ENCODE measurements at regions not wholly inside any gene's neighbourhood (a gene's known extent, or its start where the extent isn't known, plus 50 kb on each side); places are given as distances from the start of the nearest gene placed in this dataset.
"Not testable (repeated sequence)": the region's sequence is repeated elsewhere in the genome, so short reads cannot be mapped to it uniquely, and the experiment has no call there.

DNA sequence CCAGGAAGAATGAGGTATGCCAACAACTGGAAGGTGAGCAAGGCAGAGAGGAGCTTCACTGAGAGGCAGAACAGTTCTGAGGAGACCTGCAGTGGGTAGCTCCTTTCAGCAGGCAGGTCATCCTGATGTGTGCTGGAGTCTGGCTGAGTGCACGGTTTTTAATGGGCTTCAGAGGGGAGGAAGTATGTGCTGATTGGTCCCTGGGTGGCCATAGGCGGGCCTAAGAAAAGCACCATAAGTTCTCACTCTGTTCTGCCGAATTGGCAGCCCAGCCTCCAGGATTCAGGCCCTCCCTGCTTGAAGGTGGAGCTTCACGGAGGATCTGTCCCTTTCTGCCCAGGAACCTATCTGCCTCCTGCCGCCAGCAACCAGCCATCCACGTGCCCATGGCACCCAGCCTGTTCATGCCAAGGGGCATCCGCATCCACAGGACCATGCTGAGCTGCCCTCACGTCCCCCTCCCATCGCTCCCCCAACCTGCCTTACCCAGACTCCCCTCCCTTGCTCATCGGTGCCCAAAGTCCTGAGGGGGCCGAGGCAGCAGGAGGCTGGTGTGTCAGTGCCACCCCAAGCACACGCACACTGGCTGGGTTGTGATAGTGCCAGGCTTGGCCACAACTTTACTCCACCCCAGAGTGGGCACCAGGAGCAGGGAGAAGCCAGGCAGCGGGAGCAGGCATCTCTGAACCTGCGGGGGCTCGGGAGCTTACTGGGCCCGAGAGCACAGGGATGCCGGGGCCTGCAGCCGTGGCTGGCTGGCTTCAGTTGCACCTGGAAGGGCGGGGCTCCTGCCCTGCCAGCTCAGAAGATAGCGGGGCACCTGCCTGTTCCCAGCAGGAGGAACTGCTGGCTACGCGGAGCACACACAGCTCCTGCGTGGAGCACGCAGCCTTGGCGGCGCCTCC lies 608.4 kb upstream of the FOXG1 start:
- no peak for DNase-seq

DNA sequence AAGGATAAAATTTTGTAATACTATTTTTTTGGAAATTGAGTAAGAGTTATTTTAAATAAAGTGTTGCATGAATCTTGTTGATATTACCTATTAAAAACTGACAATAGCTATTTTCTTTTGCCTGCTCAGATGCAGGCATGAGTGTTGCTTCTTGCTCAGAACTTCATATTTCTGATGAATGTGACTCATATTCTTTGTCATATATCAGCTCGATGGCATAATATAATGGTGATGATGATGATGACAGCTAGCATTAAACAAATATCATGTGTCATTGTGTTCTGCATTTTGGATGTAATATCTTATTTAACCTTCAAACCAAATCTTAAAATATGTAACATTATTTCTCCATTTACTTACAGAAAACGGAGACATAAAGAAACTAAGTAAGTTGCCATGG lies 605.5 kb upstream of the FOXG1 start:
- no peak for DNase-seq

DNA sequence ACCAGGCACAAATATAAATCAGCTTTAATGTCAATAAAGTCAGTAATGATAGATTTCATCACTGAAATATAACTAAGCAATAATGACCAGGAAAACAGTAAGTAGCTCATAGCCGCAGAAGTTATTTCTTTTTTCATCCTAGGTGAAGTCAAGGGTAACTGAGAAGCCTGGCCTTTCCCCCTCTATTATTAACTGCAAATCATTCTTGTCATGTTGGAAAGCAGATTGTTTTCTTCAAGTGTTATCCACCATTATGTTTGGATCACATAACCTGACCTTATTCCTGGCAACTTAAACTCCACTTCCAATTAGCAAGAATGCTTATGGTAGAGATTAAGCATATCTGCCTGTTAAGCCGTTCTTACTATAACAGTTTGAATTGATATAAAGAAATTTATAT lies 603.4 kb upstream of the FOXG1 start:
- DNase-seq: no peak

DNA sequence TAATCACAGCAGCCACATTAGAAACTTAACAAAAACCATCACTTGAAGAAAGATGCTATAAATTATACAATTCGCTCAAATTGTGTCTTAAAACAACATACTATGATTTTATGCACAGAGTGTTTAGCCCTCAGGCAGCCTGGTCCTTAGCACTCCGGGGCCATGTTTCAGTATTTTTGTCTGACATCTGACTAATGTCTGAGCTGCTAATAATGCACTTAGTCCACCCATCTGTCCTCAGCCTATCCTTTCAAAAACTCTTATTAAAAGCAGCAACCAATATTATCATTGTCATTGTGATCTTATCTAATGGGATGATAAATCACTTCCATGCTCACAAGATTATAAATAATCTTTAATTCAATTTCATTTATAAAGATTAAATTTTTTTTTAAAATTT lies 602.7 kb upstream of the FOXG1 start:
- DNase-seq: no peak

DNA sequence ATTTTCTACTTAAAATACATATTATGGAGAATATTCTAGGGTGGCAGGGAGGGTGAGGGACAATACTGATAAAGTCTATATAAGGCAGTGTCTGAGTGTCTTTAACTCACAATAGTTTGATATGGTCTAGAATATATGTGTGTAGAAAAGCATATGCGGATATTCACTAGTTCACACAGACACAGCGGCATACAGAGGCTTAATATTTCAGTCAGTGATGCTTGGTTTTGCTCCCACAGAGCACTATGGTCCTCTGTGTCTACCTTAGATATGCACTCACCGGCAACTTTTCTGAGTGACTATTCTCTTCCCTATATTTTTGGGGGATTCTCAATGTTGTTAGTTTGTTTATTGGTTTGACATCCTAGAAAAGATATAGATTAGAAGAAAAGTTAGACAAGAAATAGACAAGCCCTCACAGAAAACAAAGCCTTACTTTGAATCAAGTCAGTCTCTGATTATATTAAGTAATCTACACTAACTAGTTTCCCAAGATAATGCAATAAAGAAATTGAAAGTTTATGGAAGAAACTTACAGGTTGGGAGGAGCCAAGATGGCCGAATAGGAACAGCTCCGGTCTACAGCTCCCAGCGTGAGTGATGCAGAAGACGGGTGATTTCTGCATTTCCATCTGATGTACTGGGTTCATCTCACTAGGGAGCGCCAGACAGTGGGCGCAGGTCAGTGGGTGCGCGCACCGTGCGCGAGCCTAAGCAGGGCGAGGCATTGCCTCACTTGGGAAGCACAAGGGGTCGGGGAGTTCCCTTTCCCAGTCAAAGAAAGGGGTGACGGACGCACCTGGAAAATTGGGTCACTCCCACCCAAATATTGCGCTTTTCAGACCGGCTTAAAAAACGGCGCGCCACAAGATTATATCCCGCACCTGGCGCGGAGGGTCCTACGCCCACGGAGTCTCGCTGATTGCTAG lies 578.4 kb upstream of the FOXG1 start:
- not testable (repeated sequence) for DNase-seq

DNA sequence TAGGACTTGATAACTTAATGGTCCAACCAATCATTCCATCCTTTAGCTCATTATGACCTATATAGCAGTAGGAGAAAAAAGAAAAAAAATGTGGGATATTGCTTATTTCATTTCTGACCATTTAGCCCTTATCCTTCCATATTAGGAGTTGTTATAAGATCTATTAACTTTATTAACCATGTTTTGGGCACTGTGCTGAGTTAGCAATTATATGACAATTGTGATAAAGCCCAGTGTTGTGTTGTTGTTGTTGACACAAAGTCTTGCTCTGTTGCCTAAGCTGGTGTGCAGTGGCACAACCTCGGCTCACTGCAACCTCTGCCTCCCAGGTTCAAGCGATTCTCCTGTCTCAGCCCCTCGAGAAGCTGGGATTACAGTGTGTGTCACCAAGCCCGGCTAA lies 569.7 kb upstream of the FOXG1 start:
- no peak for DNase-seq

DNA sequence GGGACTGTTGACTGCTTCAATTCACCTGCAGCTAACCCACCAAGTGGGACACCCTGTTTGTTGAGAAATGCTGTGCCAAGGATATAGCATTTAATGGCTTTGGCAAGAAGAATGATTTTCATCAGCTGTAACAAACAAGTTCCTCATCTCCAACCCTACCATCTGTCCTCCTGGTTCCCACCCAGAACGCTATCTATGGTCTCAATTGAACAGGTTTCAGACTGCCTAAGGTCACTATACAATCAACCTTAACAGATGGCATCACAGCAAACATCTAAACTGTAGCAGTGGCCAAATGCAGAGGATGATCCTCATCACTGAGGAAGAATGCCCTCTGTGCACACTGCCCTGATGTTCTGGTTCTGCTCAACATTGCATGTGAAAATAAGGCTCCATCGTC lies 546.2 kb upstream of the FOXG1 start:
- DNase-seq: no peak

DNA sequence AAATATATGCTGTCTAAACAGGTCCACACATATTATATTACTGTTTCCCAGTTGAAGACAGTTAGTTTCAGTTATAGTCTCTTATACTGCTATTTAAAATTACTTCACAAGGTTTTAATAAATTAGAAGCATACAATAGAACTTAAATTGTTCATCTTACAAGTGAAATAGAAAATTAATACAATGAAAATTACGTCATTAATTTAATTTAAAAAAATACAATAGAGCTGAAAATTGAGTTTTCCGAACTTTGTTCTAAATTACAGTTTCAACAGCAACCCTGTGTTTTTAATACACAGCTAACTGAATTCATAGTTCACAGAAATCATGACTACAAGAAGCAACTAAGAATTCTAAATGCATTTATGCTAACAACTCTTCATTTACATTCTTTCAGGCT lies 525.7 kb upstream of the FOXG1 start:
- no peak for DNase-seq

DNA sequence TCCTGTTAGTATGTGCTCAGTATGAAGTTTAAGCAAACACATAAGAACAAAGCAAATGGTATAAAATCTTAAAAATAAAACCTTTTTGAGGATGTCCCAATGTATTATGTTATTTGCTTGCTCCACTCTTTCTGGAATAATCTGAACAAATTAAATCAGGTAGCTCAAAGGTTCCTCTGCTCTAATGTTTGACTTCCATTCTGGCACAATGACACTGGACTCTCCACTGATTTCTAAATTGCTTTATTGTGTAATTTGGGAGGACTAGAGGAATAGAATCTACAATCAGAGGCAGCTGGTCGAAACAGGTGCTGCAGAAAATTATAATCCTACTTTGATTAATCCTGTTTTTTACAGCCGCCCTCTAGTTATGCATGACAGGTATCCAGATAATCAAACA lies 523.7 kb upstream of the FOXG1 start:
- DNase-seq: no peak

DNA sequence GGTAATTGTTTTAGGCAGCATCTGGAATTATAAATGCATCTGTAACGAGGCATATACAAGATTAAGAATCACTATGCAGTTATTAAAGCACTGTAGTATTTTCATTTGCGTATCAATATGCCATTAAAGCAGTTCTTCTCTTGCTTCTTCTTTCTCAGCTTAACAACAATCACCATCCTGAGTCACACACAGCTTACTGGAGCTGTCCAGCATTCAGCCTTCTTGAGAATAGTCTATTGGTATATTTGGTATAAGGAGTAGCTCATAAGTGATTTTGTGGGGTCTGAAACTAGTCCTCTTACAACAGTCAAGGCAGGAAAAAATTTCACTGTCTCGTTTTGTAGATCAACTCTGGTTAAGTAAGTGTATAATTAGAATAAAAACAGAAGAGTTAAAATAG lies 523.0 kb upstream of the FOXG1 start:
- no peak for DNase-seq

DNA sequence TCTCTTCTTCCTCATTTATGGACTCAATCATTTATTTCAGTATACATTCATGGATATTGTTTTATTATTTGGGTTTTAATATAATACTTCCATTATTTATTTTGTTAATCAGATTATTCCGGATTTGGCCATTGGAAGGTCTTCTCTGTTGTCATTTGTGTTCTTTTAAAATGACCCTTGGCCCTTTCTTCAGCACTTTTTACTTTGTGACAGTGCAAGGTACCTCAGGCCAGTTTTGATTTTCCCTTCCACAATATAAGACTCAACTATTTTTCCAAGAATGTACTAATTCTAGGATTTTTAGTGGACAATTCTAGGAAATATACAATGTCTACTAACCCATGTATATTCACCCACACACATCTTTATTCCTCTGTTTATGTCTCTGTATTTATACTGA lies 521.4 kb upstream of the FOXG1 start:
- no peak for DNase-seq

DNA sequence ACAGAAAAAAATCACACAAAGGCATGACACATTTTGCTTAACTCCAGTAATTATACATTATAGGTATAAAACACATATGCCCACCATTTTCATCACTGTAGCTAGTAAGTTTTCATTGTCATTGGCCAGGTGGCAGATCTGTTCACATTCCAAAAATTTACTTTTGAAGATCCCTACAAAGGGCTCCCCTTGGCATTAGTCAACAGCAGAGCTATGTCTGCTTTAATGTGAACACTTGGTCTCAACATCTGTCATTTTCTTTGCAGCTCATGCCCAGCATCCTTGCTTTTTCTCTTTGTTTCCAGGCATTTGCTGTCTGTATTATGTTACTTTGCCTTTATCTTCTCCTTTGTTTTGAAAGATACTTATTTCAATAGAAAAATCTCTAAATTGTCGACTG lies 519.1 kb upstream of the FOXG1 start:
- no peak for DNase-seq

DNA sequence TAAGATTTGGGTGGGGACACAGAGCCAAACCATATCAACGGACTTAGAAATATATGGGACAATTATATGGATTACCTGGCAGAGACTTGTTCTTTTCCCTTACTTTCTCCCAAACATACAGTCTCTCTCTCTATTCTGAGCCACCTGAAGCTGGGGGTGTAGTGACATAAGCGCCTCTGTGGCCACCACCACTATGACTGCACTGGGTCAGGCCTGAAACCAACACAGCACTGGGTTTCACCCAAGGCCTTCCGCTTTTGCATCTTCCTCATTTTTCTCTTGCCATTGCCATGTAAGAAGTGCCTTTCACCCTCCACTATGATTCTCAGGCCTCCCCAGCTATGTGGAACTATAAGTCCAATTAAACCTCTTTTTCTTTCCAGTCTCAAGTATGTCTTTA lies 514.5 kb upstream of the FOXG1 start:
- not testable (repeated sequence) for DNase-seq

DNA sequence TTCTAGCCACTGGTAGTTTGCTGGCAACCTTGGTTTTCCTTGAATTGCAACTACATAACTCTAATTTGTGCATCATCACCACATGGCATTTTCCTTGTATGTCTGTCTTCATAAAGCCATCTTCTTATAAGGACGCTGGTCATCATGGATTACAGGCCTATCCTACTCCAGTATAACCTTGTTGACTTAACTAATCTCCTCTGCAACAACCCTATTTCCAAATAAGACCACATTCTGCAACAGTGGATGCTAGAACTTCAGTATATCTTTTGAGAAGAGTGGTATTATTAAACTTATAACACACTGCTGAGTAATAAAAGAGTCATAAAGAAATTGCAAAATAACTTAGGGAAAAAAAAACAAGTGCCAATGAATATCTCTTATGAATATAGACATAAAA lies 511.8 kb upstream of the FOXG1 start:
- no peak for DNase-seq

DNA sequence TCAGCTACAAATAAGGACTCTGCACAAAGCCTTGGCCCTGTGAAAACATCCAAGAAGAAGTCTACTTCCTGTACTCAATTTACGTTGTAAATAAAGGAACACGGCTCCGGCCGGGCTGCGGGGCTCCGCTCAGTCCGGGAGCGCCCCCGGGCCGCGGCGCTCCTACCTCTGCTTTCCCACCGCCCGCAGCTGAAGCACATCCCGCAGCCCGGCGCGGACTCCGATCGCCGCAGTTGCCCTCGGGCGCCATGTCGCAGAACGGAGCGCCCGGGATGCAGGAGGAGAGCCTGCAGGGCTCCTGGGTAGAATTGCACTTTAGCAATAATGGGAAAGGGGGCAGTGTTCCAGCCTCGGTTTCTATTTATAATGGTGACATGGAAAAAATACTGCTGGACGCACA lies 502.3 kb upstream of the FOXG1 start:
- no peak for DNase-seq

DNA sequence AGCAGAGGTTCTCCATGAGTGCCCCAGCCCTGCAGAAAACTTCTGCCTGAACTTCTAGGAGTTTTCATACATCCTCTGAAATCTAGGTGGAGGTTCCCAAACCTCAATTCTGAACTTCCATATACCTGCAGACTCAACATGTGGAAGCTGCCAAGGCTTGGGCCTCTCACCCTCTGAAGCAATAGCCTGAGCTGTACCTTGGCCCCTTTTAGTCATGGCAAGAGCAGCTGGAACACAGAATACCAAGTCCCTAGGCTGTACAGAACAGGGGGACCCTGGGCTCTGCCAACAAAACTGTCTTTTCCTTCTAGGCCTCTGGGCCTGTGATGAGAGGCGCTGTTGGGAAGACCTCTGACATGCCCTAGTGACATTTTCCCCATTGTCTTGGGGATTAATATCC lies 494.3 kb upstream of the FOXG1 start:
- DNase-seq: no peak

DNA sequence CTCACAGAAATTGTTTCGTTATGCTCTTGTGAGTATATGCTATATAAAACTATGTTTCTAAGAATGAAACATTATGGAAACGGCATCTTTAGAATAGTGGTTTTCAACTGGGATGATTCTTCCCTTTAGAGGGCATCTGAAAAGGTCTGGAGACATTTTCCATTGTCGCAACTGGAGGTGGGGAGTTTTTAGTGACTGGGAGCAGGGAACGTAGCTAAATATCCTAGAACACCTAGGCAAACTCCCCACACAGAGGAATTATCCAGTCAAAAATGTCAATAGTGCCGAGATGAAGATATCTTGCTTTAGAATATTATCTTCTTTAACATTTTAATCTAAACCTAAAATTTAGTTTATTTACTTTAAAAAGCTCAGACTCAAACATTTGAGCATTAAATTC lies 486.1 kb upstream of the FOXG1 start:
- no peak for DNase-seq

DNA sequence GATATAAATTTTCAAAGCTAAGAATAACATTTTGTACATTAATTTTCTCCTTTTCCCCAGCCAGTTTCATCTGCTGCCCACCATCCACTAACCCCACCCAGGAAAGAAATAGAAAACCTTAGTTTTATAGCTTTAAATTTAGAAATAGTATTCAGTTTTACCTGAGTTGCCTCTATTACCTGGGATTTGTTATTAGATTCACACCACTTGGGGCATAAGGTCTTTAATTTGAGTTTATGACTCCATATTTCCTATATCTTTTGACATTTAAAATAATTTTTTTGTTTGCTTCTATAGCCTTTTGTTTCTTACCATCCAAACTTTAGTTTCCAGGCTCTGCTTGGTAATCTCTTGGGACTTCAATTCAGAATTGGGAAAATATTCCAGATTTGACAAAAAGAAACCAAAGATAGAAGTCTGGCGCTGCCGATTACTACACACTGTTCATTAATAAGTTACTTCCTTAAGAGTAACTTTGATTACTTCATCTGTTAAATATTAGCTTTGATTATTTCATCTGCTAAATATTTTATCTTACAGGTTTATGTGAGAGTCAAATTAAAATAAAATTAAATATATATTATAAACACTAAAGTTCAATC lies 485.5 kb upstream of the FOXG1 start:
- DNase-seq: no peak

DNA sequence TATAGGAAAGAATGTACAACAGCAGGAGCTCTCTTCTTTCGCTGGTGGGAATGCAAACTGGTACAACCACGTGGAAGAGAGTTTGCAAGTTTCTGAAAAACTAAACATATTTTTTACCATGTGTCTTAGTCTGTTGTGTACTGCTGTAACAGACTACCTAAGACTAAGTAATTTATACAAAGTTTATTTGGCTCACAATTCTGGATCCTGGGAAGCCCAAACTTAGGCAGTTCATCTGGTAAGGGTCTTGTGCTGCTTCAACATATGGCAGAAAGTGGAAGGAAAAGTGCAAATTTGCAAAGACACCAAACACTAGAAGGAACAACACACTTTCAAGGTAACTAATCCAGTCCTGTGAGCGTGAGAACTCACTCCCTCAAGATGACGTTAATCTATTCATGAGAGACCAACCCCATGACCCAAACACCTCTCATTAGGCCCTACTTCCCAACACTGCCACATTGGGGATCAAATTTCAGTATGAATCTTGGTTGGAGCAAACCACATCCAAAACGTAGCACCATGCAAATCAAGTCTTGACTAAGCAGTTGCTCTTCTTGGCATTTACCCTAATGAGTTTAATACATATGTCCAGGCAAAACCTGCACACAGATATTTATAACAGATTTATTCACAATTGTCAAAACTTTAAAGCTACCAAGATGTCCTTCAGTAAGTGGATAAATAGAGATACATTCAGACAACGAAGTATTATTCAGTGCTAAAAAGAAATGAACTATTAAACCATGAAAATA lies 481.9 kb upstream of the FOXG1 start:
- DNase-seq: no peak

DNA sequence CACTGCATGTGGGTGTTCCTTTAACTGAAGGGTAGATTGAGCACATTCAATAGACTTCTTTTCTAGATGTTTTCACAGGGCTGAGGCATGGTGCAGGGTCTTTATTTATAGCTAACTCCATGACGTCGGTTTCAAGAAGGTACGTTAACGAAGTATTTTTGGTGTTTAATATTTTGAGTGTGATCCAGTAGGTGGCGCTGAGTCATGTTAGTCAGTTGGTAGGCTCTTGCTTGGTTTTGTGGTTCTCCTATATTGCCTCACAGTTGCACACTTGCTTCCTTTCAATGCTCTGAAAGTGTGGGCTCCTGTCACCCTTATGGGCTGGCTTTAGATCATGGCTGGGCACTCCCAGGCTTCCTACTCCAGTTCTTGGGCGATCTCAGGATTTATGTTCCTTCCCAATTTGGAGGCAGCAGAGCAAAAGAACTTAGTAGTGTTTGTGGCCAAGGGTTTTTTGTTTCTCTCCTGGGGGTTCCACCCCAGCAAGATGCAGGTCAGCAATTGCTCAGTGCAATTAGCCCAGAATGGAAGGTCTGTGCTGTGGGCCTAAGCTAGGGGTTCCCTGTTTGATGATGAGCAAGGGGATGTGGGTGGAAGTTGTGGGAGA lies 471.6 kb upstream of the FOXG1 start:
- no peak for DNase-seq

DNA sequence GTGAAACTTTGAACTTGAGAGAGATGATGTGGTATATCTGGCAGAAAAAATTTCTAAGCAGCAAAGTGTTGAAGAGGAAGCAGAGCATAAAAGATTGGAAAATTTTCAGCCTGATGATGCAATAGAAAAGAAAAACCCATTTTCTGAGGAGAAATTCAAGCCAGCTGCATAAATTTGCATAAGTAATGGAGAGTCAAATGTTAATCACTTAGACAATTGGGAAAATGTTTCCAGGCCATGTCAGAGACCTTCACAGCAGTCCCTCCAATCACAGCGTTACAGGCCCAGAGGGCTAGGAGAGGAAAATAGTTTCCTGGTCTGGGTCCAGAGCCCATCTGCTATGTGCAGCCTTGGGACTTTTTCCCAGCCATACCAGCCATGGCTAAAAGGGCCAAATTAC lies 469.0 kb upstream of the FOXG1 start:
- DNase-seq: no peak

DNA sequence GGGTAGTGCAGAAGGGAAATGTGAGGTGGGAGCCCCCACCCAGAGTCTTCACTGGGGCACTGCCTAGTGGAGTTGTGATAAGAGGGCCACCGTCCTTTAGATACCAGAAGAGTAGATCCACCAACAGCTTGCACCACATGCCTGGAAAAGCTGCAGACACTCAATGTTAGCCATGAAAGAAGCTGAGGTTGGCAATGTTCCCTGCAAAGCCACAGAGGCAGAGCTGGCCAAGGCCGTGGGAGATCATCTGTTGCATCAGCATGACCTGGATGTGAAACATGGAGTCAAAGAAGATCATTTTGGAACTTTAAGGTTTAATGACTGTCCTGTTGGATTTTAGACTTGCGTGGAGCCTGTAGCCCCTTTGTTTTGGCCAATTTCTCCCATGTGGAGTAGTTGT lies 468.4 kb upstream of the FOXG1 start:
- no peak for DNase-seq

DNA sequence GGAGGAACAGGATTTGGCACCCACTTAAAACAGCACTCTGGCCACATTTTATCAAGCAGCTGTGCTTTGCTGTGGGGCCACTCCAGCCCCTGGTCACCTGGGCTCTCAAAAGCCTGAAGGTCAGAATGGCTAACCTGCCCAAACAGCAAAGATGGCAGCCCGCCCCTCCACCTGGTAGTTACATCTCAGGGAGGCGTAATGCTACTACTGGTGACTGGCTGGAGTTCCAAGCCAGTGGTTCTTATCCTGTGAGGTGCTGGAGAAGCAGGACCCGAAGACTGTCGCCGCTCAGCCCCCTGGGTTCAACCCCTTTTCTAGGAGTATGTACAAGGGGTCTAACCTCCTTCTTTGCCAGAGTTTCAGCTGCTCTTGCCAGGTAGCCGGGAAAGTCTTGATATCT lies 467.4 kb upstream of the FOXG1 start:
- no peak for DNase-seq
